Keratinocyte (primary cell): ENCODE measurements at regions not wholly inside any gene's neighbourhood (a gene's known extent, or its start where the extent isn't known, plus 50 kb on each side); places are given as distances from the start of the nearest gene placed in this dataset.

Experiments used
- CTCF ChIP-seq, 3 experiments: IDR thresholded peaks in 1 of 3; conservative IDR thresholded peaks in 1 of 3; optimal IDR thresholded peaks in 1 of 3; 2 replicates in 2 of 3; 3 replicates in 1 of 3; pipeline versions ENCODE3 to v1.5.1; 2011; ENCODE audit warnings: low read length in 3 of 3, mild to moderate bottlenecking in 3 of 3, moderate library complexity in 2 of 3, control low read depth in 1 of 3, inconsistent platforms in 1 of 3; ENCODE audit not compliant: insufficient read depth in 2 of 3; ENCODE audit errors: extremely low read depth in 1 of 3
- EZH2 ChIP-seq: IDR thresholded peaks from one replicate; pipeline ENCODE4 v1.6.1; 2012; ENCODE audit warnings: inconsistent platforms, mild to moderate bottlenecking, low read length, moderate library complexity

- TF ChIP-seq CTCF (optimal IDR thresholded peaks at IDR 0.05 in 1 of 3, IDR thresholded peaks at IDR 0.05 in 1 of 3, conservative IDR thresholded peaks at IDR 0.05 in 1 of 3; ENCODE audit: extremely low read depth in 1 of 3, insufficient read depth in 2 of 3, low read length in 3 of 3) = no peak
- no peak for TF ChIP-seq EZH2
Measured at GRCh38 chr2:118348380-118349034, 260.2 kb downstream of the INSIG2 start.
